ENCODE measurements at regions not wholly inside any gene's neighbourhood (a gene's known extent, or its start where the extent isn't known, plus 50 kb on each side); places are given as distances from the start of the nearest gene placed in this dataset.

- TF ChIP-seq CTCF (IDR thresholded peaks at IDR 0.05; ENCODE audit: borderline replicate concordance, extremely low read depth, low read length, poor library complexity, severe bottlenecking) = no peak
- TF ChIP-seq EZH2 (IDR thresholded peaks at IDR 0.05; ENCODE audit: borderline replicate concordance, low read depth, low read length, severe bottlenecking) = no peak
These were observed 210.0 kb upstream of the NT5C1B start for GRCh38 chr2:18799397-18799796.
